ENCODE measurements at regions not wholly inside any gene's neighbourhood (a gene's known extent, or its start where the extent isn't known, plus 50 kb on each side); places are given as distances from the start of the nearest gene placed in this dataset.

DNA sequence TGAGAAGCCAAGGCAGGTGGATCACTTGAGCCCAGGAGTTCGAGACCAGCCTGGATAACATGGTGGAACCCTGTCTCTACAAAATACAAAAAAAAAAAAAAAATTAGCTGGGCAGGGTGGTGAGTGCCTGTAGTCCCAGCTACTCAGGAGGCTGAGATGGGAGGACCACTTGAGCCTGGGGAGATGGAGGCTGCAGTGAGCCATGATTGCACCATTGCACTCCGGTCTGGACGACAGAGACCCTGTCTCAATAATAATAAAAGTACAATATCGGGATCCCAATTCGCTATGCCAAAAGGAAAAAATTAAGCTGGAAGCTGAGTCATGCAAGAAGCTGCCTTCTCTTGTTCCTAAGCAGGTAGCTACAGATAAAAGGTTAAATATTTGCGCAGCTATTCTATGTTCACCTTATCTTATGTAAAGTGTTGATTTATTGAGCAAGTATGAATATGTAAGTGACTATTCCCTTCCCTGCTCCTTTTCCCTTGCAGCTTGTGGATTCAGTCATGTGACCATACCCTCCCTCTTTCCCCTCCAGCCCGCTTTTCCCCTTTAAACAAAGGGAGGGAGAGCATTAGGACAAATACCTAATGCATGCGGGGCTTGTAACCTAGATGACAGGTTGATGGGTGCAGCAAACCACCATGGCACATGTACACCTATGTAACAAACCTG is 112.0 kb downstream of the LITAF start:
- DNase-seq, result no peak

DNA sequence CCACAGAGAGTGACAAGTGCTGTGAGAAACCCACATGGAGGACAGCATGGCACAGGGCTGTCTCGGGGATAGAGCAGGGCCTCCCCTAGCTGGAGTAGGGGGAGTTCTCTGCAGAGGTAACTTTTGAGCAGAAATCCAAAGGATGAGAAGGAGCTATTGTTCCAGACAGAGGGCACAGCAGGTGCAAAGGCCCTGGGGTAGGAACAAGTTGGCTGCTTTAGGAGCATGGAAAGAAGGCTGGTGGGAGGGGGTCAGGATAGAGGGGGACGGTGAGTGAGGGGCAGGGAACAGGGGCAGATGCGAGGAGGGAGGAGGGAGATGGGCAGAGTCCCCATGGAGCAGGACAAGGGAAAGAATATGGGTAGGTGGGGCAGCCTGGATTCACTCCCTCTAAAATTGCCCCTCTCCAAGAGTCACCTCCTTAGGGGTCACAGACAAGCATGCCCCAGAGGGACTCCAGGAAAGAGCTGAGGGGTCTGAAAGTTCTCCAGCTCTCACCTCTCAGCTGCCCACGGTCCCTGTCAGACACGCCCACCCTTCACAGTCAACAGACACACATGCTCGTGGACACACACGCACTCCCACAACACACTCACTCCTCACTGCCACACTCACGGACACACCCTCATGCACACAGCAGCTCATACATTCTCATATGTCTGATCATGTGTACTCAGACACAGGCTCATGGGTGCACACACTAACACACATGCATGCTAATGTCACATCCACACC is 110.7 kb downstream of the LITAF start:
- DNase-seq, result no peak

DNA sequence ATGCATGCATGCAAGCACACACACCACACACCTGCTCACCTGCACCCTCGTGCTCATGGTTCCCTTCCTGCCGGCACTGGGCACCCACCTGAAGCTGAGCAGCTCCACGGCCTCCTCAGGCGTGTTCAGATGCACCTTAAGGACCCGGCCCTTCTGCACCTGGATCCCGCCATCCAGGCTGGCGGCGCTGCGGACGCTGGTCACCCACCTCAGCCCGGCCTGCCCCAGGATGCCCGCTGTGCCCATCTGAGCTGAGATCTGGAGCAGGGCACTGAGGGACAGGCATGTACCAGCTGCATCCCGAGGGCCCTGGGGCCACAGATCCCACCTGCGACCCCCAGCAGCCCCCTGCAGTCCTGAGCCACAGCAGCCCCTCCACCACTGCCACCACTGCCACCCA is 110.0 kb downstream of the LITAF start:
- no peak for DNase-seq

DNA sequence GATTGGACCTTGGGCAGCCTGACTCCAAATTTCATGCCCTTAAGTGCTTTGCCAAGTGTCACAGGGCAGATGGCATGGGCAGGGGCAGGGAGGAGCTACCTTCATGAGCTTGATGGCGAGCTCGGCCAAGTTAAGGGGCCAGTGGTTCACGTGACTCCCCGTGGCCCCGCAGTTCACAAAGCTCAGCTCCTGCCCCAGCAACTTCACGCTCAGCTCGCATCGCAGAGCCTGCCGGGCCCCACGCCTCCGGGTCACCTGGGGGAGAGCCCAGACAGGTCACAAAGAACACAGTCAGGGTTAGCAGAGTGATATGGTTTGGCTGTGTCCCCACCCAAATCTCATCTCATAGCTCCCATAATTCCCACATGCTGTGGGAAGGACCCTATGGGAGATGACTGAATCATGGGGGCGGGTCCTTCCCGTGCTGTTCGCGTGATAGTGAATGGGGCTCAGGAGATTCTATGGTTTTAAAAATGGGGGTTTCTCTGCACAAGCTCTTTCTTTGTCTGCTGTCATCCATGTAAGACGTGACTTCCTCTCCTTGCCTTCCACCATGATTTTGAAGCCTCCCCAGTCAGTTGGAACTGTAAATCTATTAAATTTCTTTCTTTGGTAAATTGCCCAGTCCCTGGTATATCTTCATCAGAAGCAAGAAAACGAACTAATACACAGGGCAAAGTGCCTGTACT is 108.1 kb downstream of the LITAF start:
- DNase-seq, result no peak

DNA sequence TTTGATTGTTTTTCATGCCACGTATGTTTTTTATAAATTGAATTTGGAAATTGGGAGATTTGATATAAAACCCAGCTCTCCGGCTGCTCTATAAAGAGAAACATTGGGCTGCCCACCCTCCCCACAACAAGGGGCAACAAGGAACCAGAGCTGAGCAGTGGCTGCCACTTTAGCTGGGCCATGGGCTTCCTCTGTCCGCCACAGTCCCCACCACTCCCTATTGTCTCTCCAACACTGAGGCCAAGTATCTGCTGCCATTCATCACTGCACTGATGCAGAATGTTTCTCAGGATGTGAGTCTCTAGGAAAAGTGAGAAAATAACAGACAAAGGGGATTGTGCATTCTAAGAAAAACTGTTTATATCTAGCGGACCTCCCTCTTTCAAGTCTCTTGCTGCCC is 106.8 kb downstream of the LITAF start:
- no peak for DNase-seq

DNA sequence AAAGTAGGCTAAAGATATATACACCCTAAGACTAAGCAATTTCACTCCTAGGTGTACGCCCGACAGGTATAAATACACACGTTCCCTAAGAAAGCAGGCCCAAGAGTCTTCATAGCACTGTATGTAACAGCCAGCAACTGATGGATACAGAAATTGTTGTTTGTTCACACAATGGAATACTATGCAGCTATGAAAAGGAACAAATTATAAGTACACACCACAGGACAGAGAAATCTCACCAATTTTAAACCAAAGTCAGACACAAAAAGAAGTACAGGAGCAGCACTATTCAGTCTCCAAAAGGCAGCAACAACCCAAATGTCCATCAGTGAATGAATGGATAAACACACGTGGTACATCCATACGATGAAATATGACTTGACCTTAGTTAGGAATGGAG is 106.1 kb downstream of the LITAF start:
- DNase-seq, result no peak

DNA sequence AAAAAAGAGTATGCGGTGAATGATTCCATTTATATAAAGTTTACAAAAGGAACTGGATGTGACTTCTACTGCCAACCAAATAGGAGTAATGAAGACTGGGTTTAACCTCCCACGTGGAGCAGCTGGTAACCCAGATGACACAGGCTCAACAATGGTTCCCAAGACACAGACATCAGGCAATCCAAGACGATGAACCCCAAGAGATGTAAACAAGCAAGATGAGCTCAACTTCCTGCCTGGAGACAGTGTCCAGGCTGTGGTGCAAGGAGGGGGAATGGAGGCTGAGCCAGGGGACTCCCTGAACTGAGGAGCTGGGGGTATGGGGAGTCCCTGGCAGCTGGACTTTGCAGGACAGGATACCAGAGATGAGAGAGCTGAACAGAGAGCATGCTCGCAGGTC is 104.7 kb downstream of the LITAF start:
- DNase-seq, result no peak

DNA sequence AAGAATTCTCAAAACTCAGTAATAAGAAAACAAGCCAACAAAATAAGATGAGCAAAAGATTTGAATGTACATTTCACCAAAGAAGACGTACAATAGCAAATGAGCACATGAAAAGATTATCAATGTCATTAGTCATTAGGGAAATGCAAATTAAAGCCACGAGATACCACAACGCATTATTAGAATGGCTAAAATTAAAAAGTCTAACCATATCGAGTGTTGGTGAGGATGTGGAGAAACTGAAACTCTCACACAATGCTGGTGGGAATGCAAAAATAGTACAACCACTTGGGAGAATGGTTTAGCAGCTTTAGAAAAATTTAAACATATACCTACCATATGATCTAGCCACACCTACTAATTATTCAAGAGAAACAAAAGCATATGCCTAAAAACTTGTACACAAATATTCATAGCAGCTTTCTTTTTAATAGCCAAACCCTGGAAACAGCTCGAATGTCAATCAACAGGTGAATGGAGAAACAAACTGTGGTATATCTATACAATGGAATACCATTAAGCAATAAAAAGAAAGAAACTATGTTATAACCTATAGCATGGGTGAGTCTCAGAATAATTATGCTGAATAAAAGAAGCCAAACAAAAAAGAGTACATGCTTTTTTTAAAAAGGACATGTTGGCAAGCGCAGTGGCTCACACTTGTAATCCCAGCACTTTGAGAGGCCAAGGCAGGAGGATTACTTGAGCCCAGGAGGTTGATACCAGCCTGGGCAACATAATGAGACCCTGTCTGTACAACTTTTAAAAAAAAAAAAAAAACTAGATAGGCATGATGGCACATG is 103.6 kb downstream of the LITAF start:
- no peak for DNase-seq

DNA sequence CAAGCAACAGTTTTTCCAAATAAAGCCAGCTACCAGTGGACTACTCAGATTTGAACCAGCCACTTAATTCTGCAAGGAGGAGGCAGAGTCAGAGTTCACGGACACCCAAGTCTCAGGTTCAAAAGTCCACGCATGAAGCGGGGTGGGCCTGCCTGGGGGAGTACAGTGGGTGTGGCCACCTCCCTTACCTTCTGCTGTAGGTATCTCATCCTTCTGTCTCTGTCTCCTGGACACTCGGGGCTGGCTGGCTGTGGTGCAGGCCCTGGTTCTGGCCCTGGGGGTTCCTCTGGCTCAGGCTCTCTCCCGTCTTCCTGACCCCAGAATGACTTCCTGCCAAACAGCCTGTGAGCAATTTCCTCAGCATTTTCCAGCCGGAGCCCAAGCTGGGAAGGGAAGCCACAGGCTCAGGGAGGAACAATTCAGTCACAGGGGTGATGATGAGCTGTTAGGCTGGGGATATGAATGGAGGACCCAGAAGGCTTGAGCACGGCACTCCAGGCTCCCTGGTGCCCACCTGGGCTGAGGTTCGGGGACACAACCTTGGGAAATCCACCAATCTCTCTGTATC is 101.9 kb downstream of the LITAF start:
- no peak for DNase-seq

DNA sequence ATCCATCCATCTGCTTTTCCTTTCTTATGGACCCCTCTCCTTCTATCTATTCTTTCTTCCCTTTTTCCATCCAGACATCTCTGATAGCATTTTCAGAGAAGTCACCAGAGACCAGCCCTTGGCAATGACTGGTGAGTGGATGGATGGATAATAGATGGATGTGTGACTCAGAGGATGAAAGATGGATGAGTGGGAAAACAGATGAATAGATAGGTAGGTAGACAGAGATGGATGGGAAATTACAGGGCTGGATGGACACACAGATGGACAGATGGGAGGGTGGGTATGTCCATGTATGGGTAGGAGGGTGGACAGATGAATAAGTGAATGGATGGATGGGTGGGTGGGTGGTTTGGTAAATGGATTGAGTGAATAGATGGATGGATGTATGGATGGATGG is 101.0 kb downstream of the LITAF start:
- DNase-seq, result no peak

DNA sequence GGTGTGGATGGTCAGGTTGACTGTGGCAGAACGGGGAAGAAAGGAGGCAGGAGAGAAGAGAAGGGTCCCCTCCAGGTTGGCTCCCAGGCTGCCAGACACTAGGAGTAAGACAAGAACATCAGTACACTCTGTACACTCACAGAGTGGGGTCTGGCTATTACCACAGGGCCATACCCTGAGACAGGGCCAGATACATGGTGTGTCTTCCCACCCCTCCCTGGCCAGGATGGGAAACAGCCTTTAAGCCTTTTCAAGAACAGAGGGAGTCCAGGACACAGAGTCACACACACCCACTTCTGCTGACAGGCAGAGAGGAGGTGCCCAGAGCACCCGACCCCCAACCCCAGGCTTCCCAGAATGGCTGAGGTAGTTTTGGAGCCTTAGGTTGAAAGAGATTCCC is 99.4 kb downstream of the LITAF start:
- no peak for DNase-seq

DNA sequence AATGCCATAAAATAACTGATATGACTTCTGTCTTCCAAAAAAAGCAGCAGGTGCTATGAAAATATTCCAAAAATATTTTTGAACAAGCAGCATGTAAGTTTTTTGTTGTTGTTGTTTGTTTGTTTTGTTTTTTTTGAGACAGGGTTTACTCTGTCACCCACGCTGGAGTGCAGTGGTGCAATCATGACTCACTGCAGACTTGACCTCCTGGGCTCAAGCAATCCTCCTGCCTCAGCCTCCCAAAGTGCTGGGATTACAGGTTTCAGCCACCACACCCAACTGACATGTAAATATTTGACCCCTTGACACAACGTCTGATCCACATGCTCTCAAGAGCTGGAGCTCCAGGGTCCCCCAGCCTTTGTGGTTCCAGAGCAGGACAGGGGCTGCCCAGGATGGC is 98.4 kb downstream of the LITAF start:
- no peak for DNase-seq

DNA sequence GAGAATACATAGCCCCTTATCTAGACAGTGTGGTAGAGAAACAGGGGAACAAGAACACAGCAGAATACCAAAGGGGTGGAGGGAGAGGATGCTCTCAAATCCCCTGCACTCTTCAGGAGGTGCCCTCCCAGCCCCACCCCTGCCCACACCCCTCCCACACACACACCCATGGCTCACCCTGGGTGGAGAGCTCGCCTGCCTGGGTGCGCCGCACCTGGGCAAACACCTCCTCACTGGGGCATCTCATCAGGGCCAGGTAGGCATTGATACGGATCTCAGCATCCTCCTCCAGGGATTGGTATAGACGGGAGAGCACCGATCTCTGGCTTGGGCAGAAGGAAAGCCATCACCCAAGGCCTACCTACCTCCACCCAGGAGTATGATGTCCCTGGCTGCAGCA is 95.2 kb downstream of the LITAF start:
- no peak for DNase-seq

DNA sequence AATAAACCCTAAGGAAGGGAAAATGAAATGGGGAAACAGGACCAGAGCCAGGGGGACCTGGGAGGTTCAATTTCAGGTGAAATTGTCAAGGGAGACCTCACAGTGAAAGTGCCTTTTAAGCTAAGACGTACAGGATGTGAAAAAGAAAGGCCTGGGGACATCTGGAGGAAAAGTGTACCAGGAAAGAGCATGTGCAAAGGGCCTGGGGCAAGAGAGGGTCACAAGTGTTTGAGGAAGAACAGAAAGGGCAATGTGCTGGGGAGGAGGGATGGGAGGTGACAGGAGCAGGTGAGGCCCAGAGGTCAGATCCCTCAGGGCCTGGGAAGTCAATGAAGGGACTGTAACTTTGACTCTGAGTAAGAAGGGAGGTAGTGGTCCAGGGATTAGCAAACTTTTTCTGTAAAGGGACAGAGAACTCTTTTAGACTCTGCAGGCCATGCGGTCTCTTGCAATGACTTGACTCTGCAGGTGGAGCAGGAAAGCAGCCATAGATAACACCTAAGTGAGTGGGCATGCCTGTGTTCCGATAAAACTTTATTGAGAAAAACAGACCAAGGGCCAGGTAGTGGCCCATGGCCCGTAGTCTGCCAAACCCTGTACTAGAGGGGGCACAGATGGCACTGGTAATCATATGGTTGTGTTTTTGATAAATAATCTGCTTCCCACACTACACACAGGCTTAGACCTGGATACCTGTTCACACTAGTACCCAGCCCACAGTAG is 93.8 kb downstream of the LITAF start:
- no peak for DNase-seq

DNA sequence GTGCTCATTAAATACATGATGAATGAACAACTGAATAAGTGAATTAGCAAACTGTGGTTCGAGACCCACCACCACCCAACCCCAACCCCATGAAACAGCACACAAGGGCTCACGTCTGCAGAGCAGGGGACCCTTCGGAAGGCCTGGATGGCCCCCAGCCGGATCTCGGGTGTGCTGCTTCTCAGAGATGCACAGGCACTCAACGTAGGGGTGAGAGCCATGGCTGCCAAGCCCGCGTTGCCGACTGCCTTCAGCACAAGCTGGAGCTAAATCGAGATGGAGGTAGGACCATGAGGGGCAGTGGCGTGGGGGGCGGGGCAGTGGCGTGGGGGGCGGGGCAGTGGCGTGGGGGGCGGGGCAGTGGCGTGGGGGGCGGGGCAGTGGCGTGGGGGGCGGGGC is 93.2 kb downstream of the LITAF start:
- DNase-seq, result no peak

DNA sequence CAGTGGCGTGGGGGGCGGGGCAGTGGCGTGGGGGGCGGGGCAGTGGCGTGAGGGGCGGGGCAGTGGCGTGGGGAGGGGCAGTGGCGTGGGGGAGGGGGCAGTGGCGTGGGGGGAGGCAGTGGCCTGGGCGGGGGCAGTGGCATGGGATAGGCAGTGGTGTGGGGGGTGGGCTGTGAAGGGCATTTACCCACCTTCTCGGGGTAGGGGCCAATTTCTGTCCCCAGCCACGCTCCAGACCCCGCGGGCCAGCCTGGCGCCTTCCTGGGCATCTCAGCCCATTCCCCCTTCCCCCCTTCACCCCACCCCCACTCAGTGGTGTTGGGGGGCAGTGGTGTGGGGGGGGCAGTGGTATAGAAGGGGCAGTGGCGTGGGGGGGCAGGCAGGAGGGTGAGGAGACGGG is 92.7 kb downstream of the LITAF start:
- no peak for DNase-seq

DNA sequence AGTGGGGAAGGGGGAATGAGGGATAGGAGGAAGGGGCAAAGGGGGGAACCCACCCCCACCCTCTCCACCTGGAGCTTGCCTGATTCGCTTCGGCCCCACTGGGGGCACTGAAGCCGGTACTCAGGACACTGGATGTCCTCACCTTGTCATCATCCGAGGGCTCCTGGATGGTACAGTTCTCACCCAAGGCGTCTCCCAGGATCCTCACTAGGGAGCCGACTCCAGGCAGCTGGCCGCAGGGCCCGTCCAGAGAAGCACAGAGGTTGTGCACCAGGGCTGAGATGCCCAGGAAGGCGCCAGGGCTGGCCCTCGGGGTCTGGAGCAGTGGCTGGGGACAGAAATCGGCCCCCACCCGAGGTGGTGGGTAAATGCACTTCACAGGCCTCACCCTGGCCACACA is 92.3 kb downstream of the LITAF start:
- no peak for DNase-seq

DNA sequence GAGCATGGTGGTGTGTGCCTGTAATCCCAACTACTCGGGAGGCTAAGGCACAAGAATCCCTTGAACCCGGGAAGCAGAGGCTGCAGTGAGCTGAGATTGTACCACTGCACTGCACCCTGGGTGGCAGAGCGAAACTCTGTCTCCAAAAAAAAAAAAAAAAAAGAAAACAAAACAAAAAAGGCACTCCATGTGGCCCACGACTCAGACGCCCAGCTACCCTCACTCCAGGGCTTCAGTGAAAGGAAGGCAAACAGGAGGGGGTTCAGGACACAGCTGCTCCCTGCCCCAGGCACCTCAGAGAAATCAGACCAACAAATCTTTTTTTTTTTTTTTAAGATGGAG is 91.7 kb downstream of the LITAF start:
- DNase-seq, result no peak
